Left ventricle myocardium inferior (tissue), 1 donor: ENCODE measurements at regions not wholly inside any gene's neighbourhood (a gene's known extent, or its start where the extent isn't known, plus 50 kb on each side); places are given as distances from the start of the nearest gene placed in this dataset.

ENCODE experiments used
- DNase-seq: peaks from one replicate; pipeline ENCODE4 v3.0.0-alpha.2; 2020
- H3K27ac ChIP-seq: fragments of 200-600 bp; replicated peaks from 2 replicates; pipeline ENCODE4 v1.8.0; 2021
- H3K27me3 ChIP-seq: fragments of 200-600 bp; 2 replicates; pipeline ENCODE4 v1.8.0; 2021; ENCODE audit warnings: low read depth
- H3K36me3 ChIP-seq: fragments of 200-600 bp; 2 replicates; pipeline ENCODE4 v1.8.0; 2021
- H3K4me1 ChIP-seq: fragments of 200-600 bp; 2 replicates; pipeline ENCODE4 v1.8.0; 2021
- H3K4me3 ChIP-seq: fragments of 200-600 bp; 2 replicates; pipeline ENCODE4 v1.8.0; 2021; ENCODE audit warnings: mild to moderate bottlenecking, moderate library complexity
- H3K9me3 ChIP-seq: fragments of 200-600 bp; replicated peaks from 2 replicates; pipeline ENCODE4 v1.8.0; 2021
- intact Hi-C: fragments of 100-400 bp; cut with micrococcal nuclease; formaldehyde crosslinking; loops from one replicate; pipeline ENCODE4 v1.11.0; 2022
- TF ChIP-seq, protein P1 (sequence below): fragments of 200-600 bp; IDR thresholded peaks from 2 replicates; pipeline ENCODE4 v1.8.0; 2021; ENCODE audit warnings: antibody characterized with exemption, mild to moderate bottlenecking, borderline replicate concordance
- donor health status: DM: no; HTN: yes; CAD: no; lungs with severe emphysema.

DNA sequence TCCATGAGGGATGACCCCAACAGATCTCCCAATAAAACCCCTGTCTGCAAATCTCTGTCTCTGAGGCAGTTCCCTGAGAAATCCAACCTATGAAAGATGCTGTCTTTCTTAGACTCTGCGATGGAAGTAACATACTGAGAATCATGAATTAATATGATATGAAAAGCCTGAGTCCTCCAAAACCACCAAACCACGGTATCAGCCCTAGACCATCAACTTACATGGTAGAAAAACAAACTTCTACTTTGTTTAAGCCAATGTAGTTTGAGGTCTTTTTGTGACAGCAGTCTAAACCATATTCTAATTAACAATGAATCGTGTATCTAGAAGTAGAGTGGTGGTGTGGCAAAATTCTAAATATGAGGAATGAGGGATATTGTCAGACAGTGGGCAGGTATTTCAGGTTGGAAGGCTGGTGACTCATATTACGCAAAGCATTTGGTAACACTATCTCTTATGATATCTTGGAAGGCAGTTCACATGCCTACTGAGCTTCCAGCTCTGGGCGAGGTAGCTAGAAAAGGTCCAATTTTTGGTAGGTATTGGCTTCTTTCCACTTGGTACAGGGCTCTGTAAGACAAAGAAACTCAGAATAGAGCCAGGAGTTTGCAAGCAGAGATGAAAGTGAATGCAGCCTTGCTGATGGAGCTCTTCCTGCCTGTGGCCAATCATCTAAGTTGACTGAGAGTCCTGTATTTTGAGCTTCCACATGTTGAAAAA is 215.8 kb downstream of the ZFP36L2 start:
- no peak overlapping the region for H3K4me3 ChIP-seq
- H3K27ac ChIP-seq, result no peak overlapping the region
- intact Hi-C loops, result no loop called here
- no peak for DNase-seq
- TF ChIP-seq, protein P1, sequence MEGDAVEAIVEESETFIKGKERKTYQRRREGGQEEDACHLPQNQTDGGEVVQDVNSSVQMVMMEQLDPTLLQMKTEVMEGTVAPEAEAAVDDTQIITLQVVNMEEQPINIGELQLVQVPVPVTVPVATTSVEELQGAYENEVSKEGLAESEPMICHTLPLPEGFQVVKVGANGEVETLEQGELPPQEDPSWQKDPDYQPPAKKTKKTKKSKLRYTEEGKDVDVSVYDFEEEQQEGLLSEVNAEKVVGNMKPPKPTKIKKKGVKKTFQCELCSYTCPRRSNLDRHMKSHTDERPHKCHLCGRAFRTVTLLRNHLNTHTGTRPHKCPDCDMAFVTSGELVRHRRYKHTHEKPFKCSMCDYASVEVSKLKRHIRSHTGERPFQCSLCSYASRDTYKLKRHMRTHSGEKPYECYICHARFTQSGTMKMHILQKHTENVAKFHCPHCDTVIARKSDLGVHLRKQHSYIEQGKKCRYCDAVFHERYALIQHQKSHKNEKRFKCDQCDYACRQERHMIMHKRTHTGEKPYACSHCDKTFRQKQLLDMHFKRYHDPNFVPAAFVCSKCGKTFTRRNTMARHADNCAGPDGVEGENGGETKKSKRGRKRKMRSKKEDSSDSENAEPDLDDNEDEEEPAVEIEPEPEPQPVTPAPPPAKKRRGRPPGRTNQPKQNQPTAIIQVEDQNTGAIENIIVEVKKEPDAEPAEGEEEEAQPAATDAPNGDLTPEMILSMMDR, result no peak
- H3K27me3 ChIP-seq, result no peaks in the 10 kb centered on the region
- no peaks in the 10 kb centered on the region for H3K36me3 ChIP-seq
- peaks cover 9% of the 10 kb centered on the region for H3K9me3 ChIP-seq
- H3K4me1 ChIP-seq, result no peaks in the 10 kb centered on the region

DNA sequence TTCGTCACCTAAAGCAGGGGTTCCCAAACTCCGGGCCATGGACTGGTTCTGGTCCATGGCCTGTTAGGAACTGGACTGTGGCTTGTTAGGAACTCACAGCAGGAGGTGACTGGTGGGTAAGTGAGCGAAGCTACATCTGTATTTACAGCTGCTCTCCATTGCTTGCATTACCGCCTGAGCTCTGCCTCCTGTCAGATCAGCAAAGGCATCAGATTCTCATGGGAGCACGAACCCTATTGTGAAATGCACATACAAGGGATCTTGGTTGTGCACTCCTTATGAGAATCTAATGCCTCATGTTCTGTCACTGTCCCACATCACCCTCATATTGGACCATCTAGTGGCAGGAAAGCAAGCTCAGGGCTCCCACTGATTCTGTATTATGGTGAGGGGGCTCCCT is 217.0 kb downstream of the ZFP36L2 start:
- no peaks in the 10 kb centered on the region for H3K27me3 ChIP-seq
- H3K4me3 ChIP-seq, result no peak overlapping the region
- no peaks in the 10 kb centered on the region for H3K4me1 ChIP-seq
- H3K9me3 ChIP-seq, result peaks cover 9% of the 10 kb centered on the region
- TF ChIP-seq, protein P1, result no peak
- DNase-seq, result no peak
- intact Hi-C loops, result no loop called here
- H3K27ac ChIP-seq, result no peak overlapping the region
- H3K36me3 ChIP-seq, result no peaks in the 10 kb centered on the region

DNA sequence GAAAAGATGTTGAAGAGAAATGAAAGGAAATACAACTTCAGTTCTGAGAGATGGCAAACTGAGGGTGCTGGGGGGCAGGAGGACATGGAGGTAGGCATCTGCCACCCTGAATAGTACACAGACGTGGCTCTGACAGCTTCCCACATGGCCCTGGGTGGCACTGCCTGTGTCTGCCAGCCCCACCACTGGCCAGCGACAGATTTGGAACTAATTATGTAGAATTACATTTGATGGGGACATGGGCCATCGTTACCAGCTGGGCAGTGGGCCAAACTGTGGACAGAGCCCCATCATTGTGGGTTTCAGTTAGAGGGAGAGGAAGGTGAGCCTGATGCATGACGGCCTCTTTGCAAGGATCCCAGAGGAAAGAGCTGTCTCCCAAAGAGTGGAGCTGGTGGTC is 216.0 kb upstream of the HAAO start:
- DNase-seq, result no peak
- no peak overlapping the region for H3K4me3 ChIP-seq
- H3K27ac ChIP-seq, result no peak overlapping the region
- intact Hi-C loops, result no loop called here
- no peaks in the 10 kb centered on the region for H3K27me3 ChIP-seq
- TF ChIP-seq, protein P1, result no peak
- peaks cover 9% of the 10 kb centered on the region for H3K9me3 ChIP-seq
- H3K36me3 ChIP-seq, result no peaks in the 10 kb centered on the region
- no peaks in the 10 kb centered on the region for H3K4me1 ChIP-seq

DNA sequence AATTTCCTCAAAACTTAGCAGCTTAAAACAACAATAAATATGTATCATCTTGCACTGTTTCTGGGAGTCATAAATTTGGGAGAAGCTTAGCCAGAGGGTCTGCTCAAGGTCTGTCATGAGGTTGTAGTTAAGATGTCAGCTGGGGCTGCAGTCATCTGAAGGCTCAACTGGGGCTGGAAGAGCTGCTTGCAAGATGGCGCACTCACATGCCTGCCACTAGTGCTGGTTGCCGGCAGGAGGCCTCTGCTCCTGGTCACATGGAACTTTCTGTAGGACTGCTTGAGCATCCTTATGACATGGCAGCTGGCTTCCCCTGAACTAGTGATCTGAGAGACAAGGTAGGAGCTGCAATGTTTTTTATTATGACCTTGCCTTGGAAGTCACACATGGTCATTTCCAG is 215.5 kb upstream of the HAAO start:
- no peak overlapping the region for H3K4me3 ChIP-seq
- H3K27me3 ChIP-seq, result no peaks in the 10 kb centered on the region
- TF ChIP-seq, protein P1, result no peak
- no peak for DNase-seq
- no peak overlapping the region for H3K27ac ChIP-seq
- intact Hi-C loops, result no loop called here
- peaks cover 9% of the 10 kb centered on the region for H3K9me3 ChIP-seq
- no peaks in the 10 kb centered on the region for H3K4me1 ChIP-seq
- H3K36me3 ChIP-seq, result no peaks in the 10 kb centered on the region

DNA sequence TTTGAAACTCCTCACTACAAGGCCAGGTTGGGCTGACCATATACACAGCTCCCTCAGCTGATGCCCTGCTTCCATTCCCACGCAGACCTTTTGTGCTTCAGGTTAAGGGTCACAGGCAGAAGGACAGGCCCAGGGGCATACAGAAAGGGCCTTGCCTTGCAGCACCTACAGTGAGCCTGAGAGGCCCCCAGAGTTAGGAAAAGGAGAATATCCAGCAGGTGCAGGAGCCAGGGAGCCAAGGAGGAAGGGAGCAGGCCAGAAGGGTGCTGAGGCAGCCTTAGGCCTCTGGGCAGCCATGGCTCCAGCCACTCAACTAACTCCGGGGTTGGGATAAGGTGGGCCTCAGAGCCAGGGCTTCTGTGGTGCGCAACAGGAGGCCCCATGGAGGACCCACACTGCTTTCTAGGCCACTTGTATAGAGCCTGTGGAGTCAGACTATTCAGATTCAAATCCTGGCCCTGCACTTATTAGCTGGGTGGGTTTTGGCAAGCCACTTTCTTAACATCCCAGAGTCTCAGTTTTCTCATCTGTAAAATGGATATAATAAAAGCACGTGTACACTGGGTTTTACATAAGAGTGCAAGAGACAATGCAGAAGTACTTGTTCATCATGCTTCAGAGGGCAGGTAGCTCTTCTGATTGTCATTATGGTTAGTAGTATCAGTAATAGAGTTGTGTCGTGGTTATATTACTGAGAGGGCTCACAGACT is 214.6 kb upstream of the HAAO start:
- Histone ChIP-seq H3K9me3 (peaks cover 9% of the 10 kb centered on the region), H3K27ac (no peak overlapping the region), H3K27me3 (no peaks in the 10 kb centered on the region), H3K36me3 (no peaks in the 10 kb centered on the region), H3K4me3 (no peak overlapping the region), H3K4me1 (no peaks in the 10 kb centered on the region)
- no peak for DNase-seq
- TF ChIP-seq, protein P1, result no peak
- intact Hi-C loops, result no loop called here
